Thyroid gland (tissue), 4 donors: ENCODE measurements at regions not wholly inside any gene's neighbourhood (a gene's known extent, or its start where the extent isn't known, plus 50 kb on each side); places are given as distances from the start of the nearest gene placed in this dataset.

Source experiments
- POLR2A ChIP-seq, 2 donors: fragments of 450-650 bp; IDR thresholded peaks; one replicate each; pipeline ENCODE4 v1.6.1; 2017; ENCODE audit warnings: antibody characterized with exemption in 2 of 2, mild to moderate bottlenecking in 2 of 2, moderate library complexity in 1 of 2
- TF ChIP-seq, protein P1 (sequence below), 6 experiments: fragments of 200-600 bp in 3 of 6; fragments of 450-650 bp in 3 of 6; sonication (generic) in 3 of 6; IDR thresholded peaks; one replicate each; pipeline ENCODE4 v1.5.1; 2016 to 2019; ENCODE audit warnings: antibody characterized with exemption in 6 of 6, mild to moderate bottlenecking in 2 of 6, inconsistent platforms in 1 of 6, moderate library complexity in 1 of 6

DNA sequence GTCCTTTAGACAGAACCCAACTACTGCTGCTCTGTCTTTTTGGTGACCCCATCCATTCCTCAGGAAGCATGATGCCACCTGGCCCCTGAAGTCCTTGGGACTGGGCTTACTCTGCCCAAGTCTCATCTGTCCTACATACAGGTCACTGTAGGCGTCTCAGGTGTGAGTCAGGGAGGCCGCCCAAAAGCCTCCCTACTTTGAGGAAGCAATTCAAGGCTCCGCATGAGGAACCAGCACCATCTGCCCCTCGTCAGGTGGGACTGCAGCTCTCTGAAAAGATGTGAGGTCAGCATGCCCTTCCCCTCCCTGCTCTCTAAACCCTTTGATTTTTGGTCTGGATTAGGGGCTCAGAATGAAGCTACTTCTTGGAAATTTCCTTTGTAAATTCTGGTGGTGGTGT lies 354.8 kb downstream of the CXCL12 start:
- TF ChIP-seq, protein P1, sequence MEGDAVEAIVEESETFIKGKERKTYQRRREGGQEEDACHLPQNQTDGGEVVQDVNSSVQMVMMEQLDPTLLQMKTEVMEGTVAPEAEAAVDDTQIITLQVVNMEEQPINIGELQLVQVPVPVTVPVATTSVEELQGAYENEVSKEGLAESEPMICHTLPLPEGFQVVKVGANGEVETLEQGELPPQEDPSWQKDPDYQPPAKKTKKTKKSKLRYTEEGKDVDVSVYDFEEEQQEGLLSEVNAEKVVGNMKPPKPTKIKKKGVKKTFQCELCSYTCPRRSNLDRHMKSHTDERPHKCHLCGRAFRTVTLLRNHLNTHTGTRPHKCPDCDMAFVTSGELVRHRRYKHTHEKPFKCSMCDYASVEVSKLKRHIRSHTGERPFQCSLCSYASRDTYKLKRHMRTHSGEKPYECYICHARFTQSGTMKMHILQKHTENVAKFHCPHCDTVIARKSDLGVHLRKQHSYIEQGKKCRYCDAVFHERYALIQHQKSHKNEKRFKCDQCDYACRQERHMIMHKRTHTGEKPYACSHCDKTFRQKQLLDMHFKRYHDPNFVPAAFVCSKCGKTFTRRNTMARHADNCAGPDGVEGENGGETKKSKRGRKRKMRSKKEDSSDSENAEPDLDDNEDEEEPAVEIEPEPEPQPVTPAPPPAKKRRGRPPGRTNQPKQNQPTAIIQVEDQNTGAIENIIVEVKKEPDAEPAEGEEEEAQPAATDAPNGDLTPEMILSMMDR (IDR thresholded peaks at IDR 0.05) = no peak
- no peak for TF ChIP-seq POLR2A (IDR thresholded peaks at IDR 0.05)
